Thymus (tissue), 11 donors: ENCODE measurements at regions not wholly inside any gene's neighbourhood (a gene's known extent, or its start where the extent isn't known, plus 50 kb on each side); places are given as distances from the start of the nearest gene placed in this dataset.

ENCODE experiments used
- DNase-seq, 9 donors: peaks; one replicate each; pipeline ENCODE4 v3.0.0-alpha.2; 2013; ENCODE audit warnings: low spot score in 9 of 9, low read depth in 6 of 9, missing footprints in 1 of 9
- H3K27ac ChIP-seq, 2 donors: one replicate each; pipeline ENCODE4 v1.5.1; 2013; ENCODE audit warnings: control low read depth in 1 of 2, low read depth in 1 of 2, low read length in 1 of 2, mild to moderate bottlenecking in 1 of 2, moderate library complexity in 1 of 2
- H3K27me3 ChIP-seq, 2 donors: one replicate each; pipeline ENCODE4 v1.5.1; 2013; ENCODE audit warnings: low read length in 1 of 2; ENCODE audit not compliant: control insufficient read depth in 2 of 2, insufficient read depth in 1 of 2
- H3K36me3 ChIP-seq, 2 donors: one replicate each; pipeline ENCODE4 v1.5.1; 2013; ENCODE audit warnings: low read length in 1 of 2, mild to moderate bottlenecking in 1 of 2, moderate library complexity in 1 of 2; ENCODE audit not compliant: control insufficient read depth in 2 of 2, insufficient read depth in 2 of 2
- H3K4me1 ChIP-seq, 2 donors: one replicate each; pipeline ENCODE4 v1.5.1; 2013; ENCODE audit warnings: low read length in 2 of 2; ENCODE audit not compliant: control insufficient read depth in 2 of 2, insufficient read depth in 2 of 2
- H3K4me3 ChIP-seq, 2 donors: one replicate each; pipeline ENCODE4 v1.5.1; 2013; ENCODE audit warnings: low read length in 2 of 2, control low read depth in 1 of 2, mild to moderate bottlenecking in 1 of 2
- H3K9me3 ChIP-seq, 2 donors: one replicate each; pipeline ENCODE4 v1.5.1; 2013; ENCODE audit warnings: low read length in 1 of 2, mild to moderate bottlenecking in 1 of 2; ENCODE audit not compliant: control insufficient read depth in 2 of 2, insufficient read depth in 1 of 2
- WGBS: extraction: QIAGEN DNeasy Blood & Tissue Kit; methylation state at CpG from one replicate; pipeline ENCODE4 v1.1.7; 2013; 5-methylcytosine and 5-hydroxymethylcytosine counted together
- donor health status: healthy.

DNA sequence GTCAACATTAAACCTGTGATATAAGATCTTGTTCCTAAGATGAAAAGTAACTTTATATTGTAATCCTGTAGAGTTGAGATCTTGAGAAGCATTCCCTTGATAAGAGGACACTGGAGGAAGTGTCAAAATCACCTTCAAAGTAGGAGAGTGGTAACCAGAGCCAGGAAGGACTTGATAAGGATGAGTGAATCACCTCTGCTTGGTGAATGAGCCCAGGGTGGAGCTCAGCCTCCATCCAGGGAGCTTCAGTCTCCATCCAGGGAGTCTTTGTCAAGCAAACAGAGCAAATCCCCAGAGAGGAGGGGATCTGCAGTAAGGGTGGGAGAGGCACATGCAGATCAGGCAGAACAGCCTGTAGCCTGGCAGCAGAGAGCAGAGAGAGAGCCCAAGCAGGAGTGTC lies 167.1 kb upstream of the SIX2 start:
- no peaks in the 10 kb centered on the region for H3K9me3 ChIP-seq
- H3K4me3 ChIP-seq: no peak overlapping the region
- H3K27me3 ChIP-seq: peaks cover 4 to 28% of the 10 kb centered on the region in 2 donors
- no peaks in the 10 kb centered on the region for H3K36me3 ChIP-seq
- no peak for DNase-seq
- H3K27ac ChIP-seq: no peak overlapping the region
- H3K4me1 ChIP-seq: no peaks in the 10 kb centered on the region

- DNase-seq: no peak
- 90% methylated on average over 2 of the region's 2 CpGs for WGBS
- H3K36me3 ChIP-seq: no peaks in the 10 kb centered on the region
- H3K27me3 ChIP-seq: peaks cover 30 to 54% of the 10 kb centered on the region in 2 donors
- H3K4me3 ChIP-seq: no peak overlapping the region
- H3K9me3 ChIP-seq: peaks cover 0 to 4% of the 10 kb centered on the region in 2 donors
- peaks cover 4 to 21% of the 10 kb centered on the region in 2 donors for H3K4me1 ChIP-seq
- no peak overlapping the region for H3K27ac ChIP-seq
Observed at GRCh38 chr2:45173513-45173912, 164.3 kb upstream of the SIX2 start.

- Histone ChIP-seq H3K4me1 (peaks cover 4 to 23% of the 10 kb centered on the region in 2 donors), H3K9me3 (peaks cover 0 to 4% of the 10 kb centered on the region in 2 donors), H3K27me3 (peaks cover 36 to 59% of the 10 kb centered on the region in 2 donors), H3K27ac (no peak overlapping the region), H3K4me3 (no peak overlapping the region), H3K36me3 (no peaks in the 10 kb centered on the region)
- no peak for DNase-seq
- 70% methylated on average over 2 of the region's 2 CpGs for WGBS
Observed at GRCh38 chr2:45172760-45173392, 163.6 kb upstream of the SIX2 start.

DNA sequence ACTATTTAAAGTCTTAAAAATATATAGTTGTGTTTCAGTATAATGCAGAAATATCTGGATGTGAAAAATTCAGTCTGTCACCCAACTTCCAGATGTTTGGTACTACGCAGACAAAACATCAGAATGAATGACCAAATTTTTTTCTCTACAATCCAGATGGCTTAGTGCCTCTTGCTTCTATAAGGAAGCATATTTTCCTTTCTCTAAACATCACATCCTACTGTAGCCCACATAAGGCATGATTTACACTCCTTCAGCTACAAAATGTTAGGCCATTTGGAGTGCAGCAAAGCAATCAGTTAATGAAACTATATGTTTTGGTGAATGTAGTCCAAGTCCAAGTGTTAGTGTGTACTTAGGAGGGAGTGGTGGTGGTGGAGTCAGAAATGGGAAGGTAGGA lies 162.9 kb upstream of the SIX2 start:
- Histone ChIP-seq H3K27ac (no peak overlapping the region), H3K4me1 (peaks cover 4 to 23% of the 10 kb centered on the region in 2 donors), H3K9me3 (peaks cover 0 to 4% of the 10 kb centered on the region in 2 donors), H3K4me3 (no peak overlapping the region), H3K27me3 (peaks cover 39 to 66% of the 10 kb centered on the region in 2 donors), H3K36me3 (no peaks in the 10 kb centered on the region)
- no peak for DNase-seq
- 85% methylated on average over 1 of the region's 1 CpG for WGBS

- DNase-seq: peak in 2 of 9 donors; percentile 6 to 18
- Histone ChIP-seq H3K27ac (no peak overlapping the region), H3K36me3 (no peaks in the 10 kb centered on the region), H3K4me1 (peaks cover 4 to 23% of the 10 kb centered on the region in 2 donors), H3K9me3 (peaks cover 0 to 4% of the 10 kb centered on the region in 2 donors), H3K4me3 (no peak overlapping the region), H3K27me3 (peaks cover 40 to 76% of the 10 kb centered on the region in 2 donors)
- 30% methylated on average over 6 of the region's 6 CpGs for WGBS
Observed at GRCh38 chr2:45171136-45171501, 161.9 kb upstream of the SIX2 start.

GRCh38 chr2:45170191-45171135 lies 161.2 kb upstream of the SIX2 start:
- Histone ChIP-seq H3K4me1 (peaks cover 4 to 23% of the 10 kb centered on the region in 2 donors), H3K36me3 (no peaks in the 10 kb centered on the region), H3K4me3 (peak overlapping the region; percentile 44 to 49), H3K9me3 (peaks cover 0 to 4% of the 10 kb centered on the region in 2 donors), H3K27ac (peak overlapping the region; percentile 57 to 58), H3K27me3 (peaks cover 44 to 83% of the 10 kb centered on the region in 2 donors)
- peak in 3 of 9 donors; percentile 4 to 11 (median 10) for DNase-seq
- 33% methylated on average over 56 of the region's 56 CpGs for WGBS

- H3K9me3 ChIP-seq: peaks cover 0 to 4% of the 10 kb centered on the region in 2 donors
- H3K36me3 ChIP-seq: no peaks in the 10 kb centered on the region
- H3K4me3 ChIP-seq: peak overlapping the region; percentile 44 to 49
- 3% methylated on average over 95 of the region's 95 CpGs for WGBS
- peaks cover 4 to 23% of the 10 kb centered on the region in 2 donors for H3K4me1 ChIP-seq
- H3K27me3 ChIP-seq: peaks cover 44 to 81% of the 10 kb centered on the region in 2 donors
- DNase-seq: peak in 3 of 9 donors; percentile 12 to 51 (median 24)
- H3K27ac ChIP-seq: peak overlapping the region; percentile 58 to 69
Observed at GRCh38 chr2:45169339-45170190, 160.3 kb upstream of the SIX2 start.

DNA sequence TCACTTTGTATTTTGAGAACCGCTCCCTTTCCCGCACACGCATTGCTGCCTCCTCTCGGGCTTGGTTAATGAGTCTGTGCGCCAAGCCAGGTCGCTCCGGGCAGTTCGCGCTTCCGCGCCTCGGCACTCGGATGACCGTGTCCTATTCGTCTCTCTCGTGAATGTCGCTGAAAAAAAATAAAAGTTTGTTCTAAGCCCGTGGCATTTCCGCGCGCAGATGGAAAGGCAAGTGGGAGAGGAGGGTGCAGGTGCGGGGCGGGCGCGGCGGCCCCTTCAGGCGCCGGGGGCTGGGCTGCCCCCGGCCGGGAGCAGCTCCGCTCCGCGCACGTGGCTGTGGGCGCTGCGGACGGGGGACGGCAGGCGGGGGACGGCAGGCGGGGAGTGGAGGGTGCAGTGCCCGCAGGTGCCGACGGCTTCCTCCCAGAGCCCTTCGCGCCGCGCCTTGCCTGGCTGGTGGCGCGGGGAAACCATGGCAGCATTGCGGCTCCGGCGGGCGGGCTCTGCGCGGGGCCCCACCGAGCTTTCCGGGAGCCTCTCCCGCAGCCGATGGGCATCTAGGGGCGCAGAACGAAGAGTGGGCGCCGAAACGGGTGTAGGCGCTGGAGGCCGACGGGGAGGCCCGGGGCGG lies 159.6 kb upstream of the SIX2 start:
- Histone ChIP-seq H3K36me3 (no peaks in the 10 kb centered on the region), H3K4me1 (peaks cover 4 to 23% of the 10 kb centered on the region in 2 donors), H3K9me3 (peaks cover 0 to 4% of the 10 kb centered on the region in 2 donors), H3K27ac (peak overlapping the region in 1 of 2 donors; percentile 69), H3K27me3 (peaks cover 44 to 81% of the 10 kb centered on the region in 2 donors), H3K4me3 (peak overlapping the region; percentile 44 to 49)
- peak in 3 of 9 donors; percentile 30 to 56 (median 35) for DNase-seq
- under 1% methylated on average over 70 of the region's 70 CpGs for WGBS
